Stomach (tissue), 8 donors: ENCODE measurements at regions not wholly inside any gene's neighbourhood (a gene's known extent, or its start where the extent isn't known, plus 50 kb on each side); places are given as distances from the start of the nearest gene placed in this dataset.
A peak's percentile ranks its signal among the peaks of the same experiment; 100 is the strongest.

Experiments used
- DNase-seq, 2 donors: peaks; one replicate each; pipeline versions ENCODE4 v3.0.0 to v3.0.0-alpha.2; 2013 to 2019
- H3K27ac ChIP-seq, 5 donors: fragments of 200-600 bp in 4 of 5; sonication (generic) in 4 of 5; one replicate each; pipeline ENCODE4 v1.5.1; 2013 to 2019; ENCODE audit warnings: mild to moderate bottlenecking in 1 of 5, moderate library complexity in 1 of 5
- H3K27me3 ChIP-seq, 3 donors: fragments of 200-600 bp; sonication (generic); one replicate each; pipeline ENCODE4 v1.5.1; 2017 to 2019; ENCODE audit warnings: mixed run types in 1 of 3
- H3K36me3 ChIP-seq, 4 donors: fragments of 200-600 bp; sonication (generic); 1 replicate in 3 of 4; 2 replicates in 1 of 4; pipeline ENCODE4 v1.5.1; 2016 to 2019
- H3K4me1 ChIP-seq, 4 donors: fragments of 200-600 bp; sonication (generic); one replicate each; pipeline ENCODE4 v1.5.1; 2016 to 2019
- H3K4me3 ChIP-seq, 4 donors: fragments of 200-600 bp; sonication (generic) in 3 of 4; one replicate each; pipeline ENCODE4 v1.5.1; 2016 to 2019; ENCODE audit warnings: mild to moderate bottlenecking in 1 of 4
- H3K9me3 ChIP-seq, 4 donors: fragments of 200-600 bp; sonication (generic); one replicate each; pipeline ENCODE4 v1.5.1; 2016 to 2019
- CTCF ChIP-seq, 7 experiments: fragments of 450-650 bp in 4 of 7; fragments of 200-600 bp in 3 of 7; sonication (generic) in 3 of 7; IDR thresholded peaks; one replicate each; pipeline ENCODE4 v1.5.1; 2016 to 2019; ENCODE audit warnings: antibody characterized with exemption in 7 of 7, control low read depth in 2 of 7, mild to moderate bottlenecking in 1 of 7
- EP300 ChIP-seq: sonication (generic); formaldehyde crosslinking; IDR thresholded peaks from one replicate; pipeline ENCODE4 v1.6.1; 2017; ENCODE audit warnings: antibody characterized with exemption
- POLR2A ChIP-seq, 4 donors: fragments of 450-650 bp; IDR thresholded peaks; one replicate each; pipeline ENCODE4 v1.6.1; 2016; ENCODE audit warnings: antibody characterized with exemption in 4 of 4, control low read depth in 2 of 4, mild to moderate bottlenecking in 1 of 4, moderate library complexity in 1 of 4
- POLR2AphosphoS5 ChIP-seq, 3 donors: sonication (generic); formaldehyde crosslinking; IDR thresholded peaks; one replicate each; pipeline ENCODE4 v1.6.1; 2016; ENCODE audit warnings: antibody characterized with exemption in 3 of 3
- WGBS, 5 donors: extraction: QIAGEN DNeasy Blood & Tissue Kit in 3 of 5; methylation state at CpG; one replicate each; pipeline versions ENCODE4 v1.1.5 to v1.1.7; 2013 to 2018; 5-methylcytosine and 5-hydroxymethylcytosine counted together
- intact Hi-C: fragments of 100-400 bp; cut with DNase I; formaldehyde crosslinking; loops from one replicate; pipeline ENCODE4 v1.15.1; 2023; ENCODE audit warnings: low total_unique reads
- donor health status: healthy with polysubstance abuse.
- donor health status: Bipolar disorder and iron deficiency.
- donor health status: healthy.

GRCh38 chr6:40848868-40849514 is 190.0 kb downstream of the UNC5CL start:
- Histone ChIP-seq H3K9me3 (no peaks in the 10 kb centered on the region), H3K27ac (no peak overlapping the region), H3K4me3 (no peak overlapping the region), H3K4me1 (no peaks in the 10 kb centered on the region), H3K36me3 (no peaks in the 10 kb centered on the region), H3K27me3 (no peaks in the 10 kb centered on the region)
- WGBS, 5 donors = 54 to 75% (median 64%) methylated on average over 4 of the region's 4 CpGs
- intact Hi-C loops = no loop called here
- no peak for DNase-seq
- no peak for TF ChIP-seq EP300
- no peak for TF ChIP-seq POLR2AphosphoS5 (IDR thresholded peaks at IDR 0.05)
- TF ChIP-seq POLR2A (IDR thresholded peaks at IDR 0.05) = no peak
- no peak for TF ChIP-seq CTCF (IDR thresholded peaks at IDR 0.05)

- Histone ChIP-seq H3K9me3 (no peaks in the 10 kb centered on the region), H3K4me1 (no peaks in the 10 kb centered on the region), H3K4me3 (no peak overlapping the region), H3K27me3 (no peaks in the 10 kb centered on the region), H3K27ac (no peak overlapping the region), H3K36me3 (no peaks in the 10 kb centered on the region)
- no peak for DNase-seq
- intact Hi-C loops = no loop called here
- no peak for TF ChIP-seq POLR2AphosphoS5 (IDR thresholded peaks at IDR 0.05)
- TF ChIP-seq EP300 = no peak
- no peak for TF ChIP-seq CTCF (IDR thresholded peaks at IDR 0.05)
- no peak for TF ChIP-seq POLR2A (IDR thresholded peaks at IDR 0.05)
- 69 to 92% (median 83%) methylated on average over 5 of the region's 5 CpGs for WGBS, 5 donors
These were observed 191.0 kb downstream of the UNC5CL start for GRCh38 chr6:40848038-40848437.

- intact Hi-C loops = no loop called here
- WGBS, 5 donors = 37 to 47% (median 45%) methylated on average over 2 of the region's 2 CpGs
- DNase-seq = peak; percentile 53 to 83
- Histone ChIP-seq H3K9me3 (no peaks in the 10 kb centered on the region), H3K27me3 (no peaks in the 10 kb centered on the region), H3K36me3 (no peaks in the 10 kb centered on the region), H3K4me1 (no peaks in the 10 kb centered on the region), H3K27ac (no peak overlapping the region), H3K4me3 (no peak overlapping the region)
- TF ChIP-seq POLR2A (IDR thresholded peaks at IDR 0.05) (no peak), EP300 (no peak), POLR2AphosphoS5 (IDR thresholded peaks at IDR 0.05) (no peak), CTCF (IDR thresholded peaks at IDR 0.05) (peak in 5 of 7 experiments; percentile 31 to 62 (median 37))
These were observed 193.5 kb downstream of the UNC5CL start for GRCh38 chr6:40845553-40845952.

- no peak overlapping the region for H3K27ac ChIP-seq
- WGBS, 5 donors = 28 to 47% (median 37%) methylated on average over 1 of the region's 1 CpG
- intact Hi-C loops = no loop called here
- H3K27me3 ChIP-seq = no peaks in the 10 kb centered on the region
- TF ChIP-seq POLR2A (IDR thresholded peaks at IDR 0.05) = no peak
- no peak for TF ChIP-seq CTCF (IDR thresholded peaks at IDR 0.05)
- TF ChIP-seq EP300 = no peak
- TF ChIP-seq POLR2AphosphoS5 (IDR thresholded peaks at IDR 0.05) = no peak
- H3K9me3 ChIP-seq = no peaks in the 10 kb centered on the region
- H3K4me1 ChIP-seq = no peaks in the 10 kb centered on the region
- no peak overlapping the region for H3K4me3 ChIP-seq
- H3K36me3 ChIP-seq = no peaks in the 10 kb centered on the region
- DNase-seq = no peak
These were observed 194.8 kb downstream of the UNC5CL start for GRCh38 chr6:40844246-40844645.
